ENCODE measurements at regions not wholly inside any gene's neighbourhood (a gene's known extent, or its start where the extent isn't known, plus 50 kb on each side); places are given as distances from the start of the nearest gene placed in this dataset.

DNA sequence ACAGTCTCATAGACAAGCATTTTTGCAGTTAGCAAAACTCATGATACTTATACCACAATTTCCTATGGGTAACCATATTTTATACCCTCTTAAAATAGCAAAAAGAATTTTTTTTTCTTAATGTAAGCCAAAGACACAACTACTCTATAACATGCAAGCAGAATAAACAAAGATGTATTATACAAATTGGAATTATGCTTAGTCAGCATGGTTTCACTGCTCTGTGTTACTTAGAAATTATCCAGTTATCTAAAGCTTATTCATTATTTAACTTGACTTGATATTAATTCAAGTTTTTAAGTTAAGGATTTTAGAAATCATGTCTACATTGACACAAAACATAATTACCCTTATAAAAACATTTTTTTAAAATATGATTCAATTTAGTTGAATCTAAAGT lies 449.8 kb upstream of the CDH2 start:
- Histone ChIP-seq H3K9ac (ENCODE audit: low read length in 3 of 3) (no peak overlapping the region), H3K4me3 (ENCODE audit: low read length in 3 of 3) (no peak overlapping the region), H3K27me3 (ENCODE audit: control insufficient read depth, insufficient read depth, low read length) (no peaks in the 10 kb centered on the region), H3K4me1 (ENCODE audit: control insufficient read depth in 2 of 3, insufficient read depth in 2 of 3, low read depth in 1 of 3, low read length in 3 of 3) (no peaks in the 10 kb centered on the region), H3K9me3 (ENCODE audit: control insufficient read depth in 2 of 3, insufficient read depth in 1 of 3, low read length in 3 of 3) (no peaks in the 10 kb centered on the region), H3K27ac (ENCODE audit: low read depth in 2 of 2, low read length in 2 of 2) (no peak overlapping the region), H3K36me3 (ENCODE audit: control insufficient read depth in 2 of 3, insufficient read depth in 3 of 3, low read length in 3 of 3) (no peaks in the 10 kb centered on the region)
- TF ChIP-seq, protein P1, sequence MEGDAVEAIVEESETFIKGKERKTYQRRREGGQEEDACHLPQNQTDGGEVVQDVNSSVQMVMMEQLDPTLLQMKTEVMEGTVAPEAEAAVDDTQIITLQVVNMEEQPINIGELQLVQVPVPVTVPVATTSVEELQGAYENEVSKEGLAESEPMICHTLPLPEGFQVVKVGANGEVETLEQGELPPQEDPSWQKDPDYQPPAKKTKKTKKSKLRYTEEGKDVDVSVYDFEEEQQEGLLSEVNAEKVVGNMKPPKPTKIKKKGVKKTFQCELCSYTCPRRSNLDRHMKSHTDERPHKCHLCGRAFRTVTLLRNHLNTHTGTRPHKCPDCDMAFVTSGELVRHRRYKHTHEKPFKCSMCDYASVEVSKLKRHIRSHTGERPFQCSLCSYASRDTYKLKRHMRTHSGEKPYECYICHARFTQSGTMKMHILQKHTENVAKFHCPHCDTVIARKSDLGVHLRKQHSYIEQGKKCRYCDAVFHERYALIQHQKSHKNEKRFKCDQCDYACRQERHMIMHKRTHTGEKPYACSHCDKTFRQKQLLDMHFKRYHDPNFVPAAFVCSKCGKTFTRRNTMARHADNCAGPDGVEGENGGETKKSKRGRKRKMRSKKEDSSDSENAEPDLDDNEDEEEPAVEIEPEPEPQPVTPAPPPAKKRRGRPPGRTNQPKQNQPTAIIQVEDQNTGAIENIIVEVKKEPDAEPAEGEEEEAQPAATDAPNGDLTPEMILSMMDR (IDR thresholded peaks at IDR 0.05; ENCODE audit: borderline replicate concordance, extremely low read depth, insufficient read depth): no peak
- DNase-seq (no peak), FAIRE-seq (peak; percentile 44)
- intact Hi-C loops (cut with DNase I): no loop called here

DNA sequence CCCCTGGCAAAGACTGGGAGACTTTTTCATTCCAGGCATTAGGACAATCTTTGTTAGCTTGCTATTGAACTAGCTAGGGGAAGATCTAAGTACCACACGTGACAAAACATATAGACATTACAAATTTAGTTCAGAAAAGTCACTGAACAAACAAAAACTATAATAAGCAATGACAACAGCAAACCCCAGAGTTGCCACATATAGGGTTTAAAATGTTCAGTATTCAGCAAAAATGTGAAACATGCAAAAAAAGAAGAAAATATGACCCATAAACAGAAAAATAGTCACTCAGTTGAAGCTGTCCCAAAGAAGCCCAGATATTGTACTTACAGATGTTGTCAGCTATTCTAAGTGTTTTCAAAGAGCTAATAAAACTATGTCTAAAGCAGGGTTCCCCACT lies 431.1 kb upstream of the CDH2 start:
- Histone ChIP-seq H3K27ac (ENCODE audit: low read depth in 2 of 2, low read length in 2 of 2) (no peak overlapping the region), H3K9me3 (ENCODE audit: control insufficient read depth in 2 of 3, insufficient read depth in 1 of 3, low read length in 3 of 3) (peaks cover 0 to 2% (median 0%) of the 10 kb centered on the region in 3 donors), H3K4me3 (ENCODE audit: low read length in 3 of 3) (no peak overlapping the region), H3K27me3 (ENCODE audit: control insufficient read depth, insufficient read depth, low read length) (no peaks in the 10 kb centered on the region), H3K9ac (ENCODE audit: low read length in 3 of 3) (no peak overlapping the region), H3K36me3 (ENCODE audit: control insufficient read depth in 2 of 3, insufficient read depth in 3 of 3, low read length in 3 of 3) (no peaks in the 10 kb centered on the region), H3K4me1 (ENCODE audit: control insufficient read depth in 2 of 3, insufficient read depth in 2 of 3, low read depth in 1 of 3, low read length in 3 of 3) (no peaks in the 10 kb centered on the region)
- intact Hi-C loops (cut with DNase I): no loop called here
- FAIRE-seq (no peak), DNase-seq (no peak)
- TF ChIP-seq, protein P1 (IDR thresholded peaks at IDR 0.05; ENCODE audit: borderline replicate concordance, extremely low read depth, insufficient read depth): no peak

DNA sequence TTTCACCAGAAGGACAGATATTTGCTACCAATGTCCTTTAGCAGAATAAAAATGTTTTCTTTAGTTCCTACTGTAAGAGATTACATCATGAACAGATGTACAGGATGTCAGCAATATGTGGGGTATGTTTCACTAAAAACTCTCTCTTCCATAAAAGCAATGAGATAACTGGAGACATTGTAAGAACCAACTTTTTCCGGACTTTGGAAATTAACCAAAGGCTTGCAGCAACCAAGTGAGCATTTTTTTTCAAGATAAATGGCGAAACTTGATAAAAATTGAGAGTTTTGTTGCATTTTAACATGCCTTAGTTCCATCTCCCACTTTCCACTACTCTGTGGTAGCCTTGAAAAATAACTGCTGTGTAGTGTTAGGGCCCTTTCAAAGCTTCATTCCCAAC lies 429.8 kb upstream of the CDH2 start:
- TF ChIP-seq, protein P1 (IDR thresholded peaks at IDR 0.05; ENCODE audit: borderline replicate concordance, extremely low read depth, insufficient read depth): no peak
- no peak overlapping the region for H3K4me3 ChIP-seq (ENCODE audit: low read length in 3 of 3)
- intact Hi-C loops (cut with DNase I): no loop called here

DNA sequence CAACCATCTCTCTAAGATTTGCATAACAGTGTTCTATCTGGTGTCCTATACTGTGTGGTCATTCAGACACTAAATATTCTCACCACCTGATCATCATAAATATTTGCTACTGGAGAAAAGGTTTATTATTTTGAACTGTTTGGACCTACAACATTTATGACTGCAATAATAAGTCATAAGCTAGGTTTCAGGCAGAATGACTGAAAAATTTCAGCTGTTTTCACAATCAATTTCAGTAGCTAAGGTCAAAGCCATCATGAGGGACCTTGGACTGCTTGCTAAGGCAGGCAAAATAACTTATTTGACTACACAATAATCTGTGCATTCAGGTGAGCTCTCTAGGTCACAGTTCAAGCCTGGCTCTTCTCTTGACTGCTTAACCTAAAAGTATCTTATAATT lies 425.5 kb upstream of the CDH2 start:
- no peaks in the 10 kb centered on the region for H3K4me1 ChIP-seq (ENCODE audit: control insufficient read depth in 2 of 3, insufficient read depth in 2 of 3, low read depth in 1 of 3, low read length in 3 of 3)
- no peak for FAIRE-seq
- H3K36me3 ChIP-seq (ENCODE audit: control insufficient read depth in 2 of 3, insufficient read depth in 3 of 3, low read length in 3 of 3): no peaks in the 10 kb centered on the region
- no peak overlapping the region for H3K27ac ChIP-seq (ENCODE audit: low read depth in 2 of 2, low read length in 2 of 2)
- no peak overlapping the region for H3K4me3 ChIP-seq (ENCODE audit: low read length in 3 of 3)
- no peak for DNase-seq
- intact Hi-C loops (cut with DNase I): no loop called here
- TF ChIP-seq, protein P1 (IDR thresholded peaks at IDR 0.05; ENCODE audit: borderline replicate concordance, extremely low read depth, insufficient read depth): no peak
- no peaks in the 10 kb centered on the region for H3K27me3 ChIP-seq (ENCODE audit: control insufficient read depth, insufficient read depth, low read length)
- peaks cover 0 to 2% (median 0%) of the 10 kb centered on the region in 3 donors for H3K9me3 ChIP-seq (ENCODE audit: control insufficient read depth in 2 of 3, insufficient read depth in 1 of 3, low read length in 3 of 3)
- H3K9ac ChIP-seq (ENCODE audit: low read length in 3 of 3): no peak overlapping the region

More for the DNA sequence above, 429.8 kb upstream of the CDH2 start:
- H3K9ac ChIP-seq (ENCODE audit: low read length in 3 of 3): no peak overlapping the region
- H3K9me3 ChIP-seq (ENCODE audit: control insufficient read depth in 2 of 3, insufficient read depth in 1 of 3, low read length in 3 of 3): no peaks in the 10 kb centered on the region
- no peak for DNase-seq
- H3K36me3 ChIP-seq (ENCODE audit: control insufficient read depth in 2 of 3, insufficient read depth in 3 of 3, low read length in 3 of 3): no peaks in the 10 kb centered on the region
- H3K27me3 ChIP-seq (ENCODE audit: control insufficient read depth, insufficient read depth, low read length): no peaks in the 10 kb centered on the region
- H3K27ac ChIP-seq (ENCODE audit: low read depth in 2 of 2, low read length in 2 of 2): no peak overlapping the region
- no peak for FAIRE-seq
- no peaks in the 10 kb centered on the region for H3K4me1 ChIP-seq (ENCODE audit: control insufficient read depth in 2 of 3, insufficient read depth in 2 of 3, low read depth in 1 of 3, low read length in 3 of 3)
